ENCODE measurements at regions not wholly inside any gene's neighbourhood (a gene's known extent, or its start where the extent isn't known, plus 50 kb on each side); places are given as distances from the start of the nearest gene placed in this dataset.

- no peak for DNase-seq
These were observed 100.6 kb upstream of the MLIP start for GRCh38 chr6:54010340-54011276.

- no peak for DNase-seq
These were observed 100.0 kb upstream of the MLIP start for GRCh38 chr6:54011277-54011648.

- no peak for DNase-seq
These were observed 97.3 kb upstream of the MLIP start for GRCh38 chr6:54013966-54014365.

- no peak for DNase-seq
These were observed 96.8 kb upstream of the MLIP start for GRCh38 chr6:54014440-54014839.

- no peak for DNase-seq
These were observed 93.4 kb upstream of the MLIP start for GRCh38 chr6:54017877-54018276.

GRCh38 chr6:54018722-54019121, 92.5 kb upstream of the MLIP start:
- DNase-seq, result no peak

- DNase-seq, result no peak
These were observed 91.4 kb upstream of the MLIP start for GRCh38 chr6:54019860-54020259.

- no peak for DNase-seq
These were observed 90.9 kb upstream of the MLIP start for GRCh38 chr6:54020334-54020733.

GRCh38 chr6:54026652-54027400, 84.4 kb upstream of the MLIP start:
- no peak for DNase-seq

- no peak for DNase-seq
These were observed 83.1 kb upstream of the MLIP start for GRCh38 chr6:54028170-54028569.

- DNase-seq, result no peak
These were observed 82.1 kb upstream of the MLIP start for GRCh38 chr6:54029187-54029586.

GRCh38 chr6:54031169-54031568, 80.1 kb upstream of the MLIP start:
- no peak for DNase-seq

- no peak for DNase-seq
These were observed 73.9 kb upstream of the MLIP start for GRCh38 chr6:54037277-54037779.

- no peak for DNase-seq
These were observed 70.7 kb upstream of the MLIP start for GRCh38 chr6:54040545-54040944.

GRCh38 chr6:54041239-54041638, 70.0 kb upstream of the MLIP start:
- no peak for DNase-seq

GRCh38 chr6:54043360-54043759, 67.9 kb upstream of the MLIP start:
- DNase-seq, result no peak

- DNase-seq, result no peak
These were observed 67.2 kb upstream of the MLIP start for GRCh38 chr6:54044059-54044458.

GRCh38 chr6:54048782-54049181, 62.5 kb upstream of the MLIP start:
- DNase-seq, result no peak

GRCh38 chr6:54050750-54051149, 60.5 kb upstream of the MLIP start:
- no peak for DNase-seq

- no peak for DNase-seq
These were observed 57.3 kb upstream of the MLIP start for GRCh38 chr6:54053881-54054391.

GRCh38 chr6:54056105-54056504, 55.1 kb upstream of the MLIP start:
- no peak for DNase-seq

GRCh38 chr6:54057058-54057457, 54.2 kb upstream of the MLIP start:
- DNase-seq, result no peak

GRCh38 chr6:54058236-54058635, 53.0 kb upstream of the MLIP start:
- no peak for DNase-seq

GRCh38 chr6:54059683-54060082, 51.6 kb upstream of the MLIP start:
- no peak for DNase-seq

All from T-helper 2 cell (primary cell).